ENCODE measurements at regions not wholly inside any gene's neighbourhood (a gene's known extent, or its start where the extent isn't known, plus 50 kb on each side); places are given as distances from the start of the nearest gene placed in this dataset.

DNA sequence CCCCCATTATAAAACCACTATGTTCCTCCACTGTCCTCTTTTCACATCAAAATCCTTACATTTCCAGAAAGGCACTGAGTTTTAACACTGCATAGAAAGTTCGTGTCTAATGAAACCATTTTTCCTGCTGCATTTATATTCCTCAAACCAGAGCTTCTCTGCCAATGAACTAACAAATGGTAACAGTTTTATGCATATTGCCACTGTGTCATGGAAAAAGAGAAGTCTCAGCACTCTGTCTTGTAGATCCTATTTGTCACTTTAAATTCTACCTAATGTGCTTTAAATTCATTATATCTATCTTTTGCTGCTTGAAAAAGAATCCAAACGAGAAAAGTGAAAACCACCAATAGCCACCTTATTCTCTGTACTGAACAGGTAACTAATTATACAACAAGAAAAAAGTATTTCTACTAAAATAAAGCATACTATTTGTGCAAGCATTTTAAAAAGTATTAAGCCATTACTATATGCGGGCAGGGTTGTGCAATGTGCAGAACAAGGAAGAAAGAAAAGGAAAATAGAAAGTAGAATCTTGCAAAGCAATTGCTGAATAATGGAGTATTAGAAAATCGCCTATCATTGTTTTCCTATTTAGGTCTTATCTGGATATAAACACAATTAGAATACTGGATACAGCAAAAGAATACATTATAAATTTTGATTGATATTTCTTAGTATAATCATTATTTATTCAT, 328.9 kb downstream of the ZEB2 start:
- no peak for DNase-seq (ENCODE audit: low read depth)
- TF ChIP-seq, protein P1, sequence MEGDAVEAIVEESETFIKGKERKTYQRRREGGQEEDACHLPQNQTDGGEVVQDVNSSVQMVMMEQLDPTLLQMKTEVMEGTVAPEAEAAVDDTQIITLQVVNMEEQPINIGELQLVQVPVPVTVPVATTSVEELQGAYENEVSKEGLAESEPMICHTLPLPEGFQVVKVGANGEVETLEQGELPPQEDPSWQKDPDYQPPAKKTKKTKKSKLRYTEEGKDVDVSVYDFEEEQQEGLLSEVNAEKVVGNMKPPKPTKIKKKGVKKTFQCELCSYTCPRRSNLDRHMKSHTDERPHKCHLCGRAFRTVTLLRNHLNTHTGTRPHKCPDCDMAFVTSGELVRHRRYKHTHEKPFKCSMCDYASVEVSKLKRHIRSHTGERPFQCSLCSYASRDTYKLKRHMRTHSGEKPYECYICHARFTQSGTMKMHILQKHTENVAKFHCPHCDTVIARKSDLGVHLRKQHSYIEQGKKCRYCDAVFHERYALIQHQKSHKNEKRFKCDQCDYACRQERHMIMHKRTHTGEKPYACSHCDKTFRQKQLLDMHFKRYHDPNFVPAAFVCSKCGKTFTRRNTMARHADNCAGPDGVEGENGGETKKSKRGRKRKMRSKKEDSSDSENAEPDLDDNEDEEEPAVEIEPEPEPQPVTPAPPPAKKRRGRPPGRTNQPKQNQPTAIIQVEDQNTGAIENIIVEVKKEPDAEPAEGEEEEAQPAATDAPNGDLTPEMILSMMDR (conservative IDR thresholded peaks at IDR 0.05; ENCODE audit: low read length): no peak
- H3K4me3 ChIP-seq (ENCODE audit: low read length): no peak overlapping the region

DNA sequence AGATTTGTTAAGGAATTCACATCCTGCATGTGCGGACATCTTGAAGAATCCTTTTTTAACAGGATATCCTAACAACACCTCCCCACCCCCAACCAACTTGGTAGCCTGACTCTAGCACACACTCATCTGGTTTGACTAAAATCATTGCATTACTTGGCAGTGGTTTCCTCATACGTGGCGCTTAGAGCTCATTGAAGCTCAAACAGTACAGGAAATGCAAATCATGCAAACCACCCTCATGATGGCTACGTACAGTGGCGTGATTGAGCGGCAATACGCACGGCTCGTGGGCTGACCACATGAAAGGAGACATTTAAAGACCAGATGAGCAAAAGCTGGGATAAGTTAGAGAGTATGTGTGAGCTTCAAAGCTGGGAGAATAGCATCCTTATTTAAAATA, 336.2 kb downstream of the ZEB2 start:
- H3K4me3 ChIP-seq (ENCODE audit: low read length): no peak overlapping the region
- TF ChIP-seq, protein P1 (conservative IDR thresholded peaks at IDR 0.05; ENCODE audit: low read length): no peak
- peak; percentile 98 for DNase-seq (ENCODE audit: low read depth)

DNA sequence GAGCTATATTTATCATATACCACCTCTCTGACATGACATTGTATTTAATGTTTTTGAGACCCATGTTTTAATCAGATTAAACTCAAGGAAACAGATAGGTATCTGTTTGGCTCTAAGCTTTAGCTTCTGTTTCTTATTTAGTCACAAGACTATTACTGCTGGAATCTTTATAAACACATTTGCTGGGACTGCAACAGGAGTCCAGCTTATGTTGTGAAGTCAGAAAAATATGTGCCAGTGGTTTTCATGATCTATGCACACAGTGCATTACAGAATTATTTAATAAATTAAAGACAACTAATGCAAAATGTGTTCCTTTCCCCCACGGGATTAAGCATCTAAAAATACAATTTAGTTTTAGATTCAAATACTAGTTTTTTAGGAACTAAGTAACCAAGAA, 338.9 kb downstream of the ZEB2 start:
- TF ChIP-seq, protein P1 (conservative IDR thresholded peaks at IDR 0.05; ENCODE audit: low read length): no peak
- peak; percentile 79 for DNase-seq (ENCODE audit: low read depth)

DNA sequence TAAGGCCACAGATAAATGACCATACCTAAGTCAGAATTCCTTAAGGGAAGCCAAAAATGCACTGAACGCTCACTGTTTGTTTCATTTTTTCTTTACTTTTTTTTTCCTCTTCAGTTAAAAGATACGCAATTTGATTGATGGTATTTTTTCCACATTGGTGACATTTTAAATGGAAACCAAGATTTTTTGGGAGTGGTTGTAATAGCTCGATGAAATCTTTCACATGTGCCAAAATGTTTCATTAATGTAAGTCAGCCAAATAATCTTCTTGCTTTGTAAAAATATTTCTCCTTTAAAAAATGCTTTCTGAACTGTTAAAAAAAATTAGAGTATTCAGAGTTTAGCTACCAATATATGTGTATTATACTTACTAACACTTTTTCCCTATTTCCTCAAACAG, 339.8 kb downstream of the ZEB2 start:
- no peak overlapping the region for H3K4me3 ChIP-seq (ENCODE audit: low read length)
- DNase-seq (ENCODE audit: low read depth): peak; percentile 40
- TF ChIP-seq, protein P1 (conservative IDR thresholded peaks at IDR 0.05; ENCODE audit: low read length): no peak

More for the DNA sequence above, 338.9 kb downstream of the ZEB2 start:
- H3K4me3 ChIP-seq (ENCODE audit: low read length): no peak overlapping the region

DNA sequence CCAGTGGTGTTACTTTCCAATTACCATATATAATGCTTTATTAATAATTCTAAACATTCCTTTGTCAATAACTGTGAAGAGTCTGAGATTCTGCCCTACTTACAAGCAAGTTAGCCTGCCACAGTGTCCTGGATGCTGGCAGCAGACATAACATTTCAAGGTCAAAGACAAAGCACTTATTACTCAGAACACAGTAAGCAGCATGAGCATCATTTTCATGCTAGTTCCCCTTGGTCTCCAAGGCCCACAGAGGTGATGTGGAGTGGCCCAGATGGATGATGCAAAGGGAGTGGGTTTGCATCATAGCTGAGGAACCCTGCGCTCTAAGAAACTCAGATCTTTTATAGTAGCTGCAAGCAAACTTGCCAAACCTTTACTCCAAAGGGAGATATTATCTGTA, 349.7 kb downstream of the ZEB2 start:
- no peak for DNase-seq (ENCODE audit: low read depth)
- H3K4me3 ChIP-seq (ENCODE audit: low read length): no peak overlapping the region
- TF ChIP-seq, protein P1 (conservative IDR thresholded peaks at IDR 0.05; ENCODE audit: low read length): no peak

DNA sequence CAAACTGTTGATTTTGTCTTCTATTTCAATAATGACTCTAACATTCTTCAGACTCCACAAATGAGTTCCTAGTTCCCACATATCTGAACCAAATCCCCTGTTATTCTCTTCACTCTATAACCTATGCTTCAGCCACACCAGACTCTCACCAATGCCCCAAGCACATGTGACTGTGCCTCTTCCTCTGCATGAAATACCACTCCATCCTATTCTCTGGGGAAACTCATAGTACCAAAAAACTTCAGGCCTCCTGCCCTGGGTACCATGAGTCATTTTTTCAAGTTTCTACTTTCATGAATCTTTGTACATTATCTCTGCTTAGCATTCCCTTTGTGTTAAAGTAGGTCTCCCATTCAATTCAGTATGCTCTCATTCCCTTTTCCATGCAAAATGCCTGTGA, 353.2 kb downstream of the ZEB2 start:
- TF ChIP-seq, protein P1 (conservative IDR thresholded peaks at IDR 0.05; ENCODE audit: low read length): no peak
- H3K4me3 ChIP-seq (ENCODE audit: low read length): no peak overlapping the region

DNA sequence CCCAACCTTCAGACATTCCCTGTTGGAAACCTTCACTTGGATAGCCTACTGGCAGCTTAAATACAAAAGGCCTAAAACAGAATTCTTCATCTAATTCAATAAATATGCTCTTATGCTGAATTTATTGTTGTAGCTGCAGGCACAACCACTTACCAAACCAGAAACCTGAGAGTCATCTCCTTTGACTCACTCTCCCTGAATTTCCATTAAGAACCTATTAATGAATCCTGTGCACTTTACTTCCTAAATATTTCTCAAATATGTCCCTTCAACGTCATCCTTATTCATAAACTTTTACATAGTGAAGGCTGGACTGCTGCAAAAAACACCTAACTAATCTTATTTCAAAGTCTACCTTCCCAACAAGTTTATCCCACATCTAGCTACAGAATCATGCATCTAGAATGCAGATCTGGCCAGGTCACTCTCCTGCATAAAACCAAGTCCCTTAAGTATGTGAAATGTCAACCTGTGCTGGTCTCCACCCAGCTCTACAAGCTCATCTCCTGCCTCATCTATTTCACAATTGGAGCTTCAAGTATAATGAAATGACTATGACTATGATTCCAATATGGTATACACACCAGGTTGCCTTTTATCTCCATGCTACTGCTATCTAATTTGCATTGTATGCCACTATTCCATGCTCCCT, 354.2 kb downstream of the ZEB2 start:
- TF ChIP-seq, protein P1 (conservative IDR thresholded peaks at IDR 0.05; ENCODE audit: low read length): no peak
- H3K4me3 ChIP-seq (ENCODE audit: low read length): no peak overlapping the region
- DNase-seq (ENCODE audit: low read depth): no peak

More for the DNA sequence above, 353.2 kb downstream of the ZEB2 start:
- DNase-seq (ENCODE audit: low read depth): no peak
